ENCODE measurements at regions not wholly inside any gene's neighbourhood (a gene's known extent, or its start where the extent isn't known, plus 50 kb on each side); places are given as distances from the start of the nearest gene placed in this dataset.

GRCh38 chrX:38870361-38870895 is 69.2 kb downstream of the MID1IP1 start:
- DNase-seq (no peak), ATAC-seq (no peak)
- ChIA-PET POLR2A (no interaction called here), CTCF (no interaction called here)
- Mint-ChIP-seq H3K4me3 (no peak overlapping the region), H3K27ac (no peak overlapping the region), H3K36me3 (ENCODE audit: low read depth) (no peaks in the 10 kb centered on the region), H3K27me3 (no peaks in the 10 kb centered on the region), H3K4me1 (ENCODE audit: low read depth) (no peaks in the 10 kb centered on the region), H3K9me3 (no peaks in the 10 kb centered on the region)
- intact Hi-C loops (cut with micrococcal nuclease) = no loop called here
- no peak for TF ChIP-seq CTCF (IDR thresholded peaks at IDR 0.05)

- H3K4me3 Mint-ChIP-seq = no peak overlapping the region
- ATAC-seq = no peak
- ChIA-PET POLR2A (no interaction called here), CTCF (no interaction called here)
- TF ChIP-seq CTCF (IDR thresholded peaks at IDR 0.05) = no peak
- H3K36me3 Mint-ChIP-seq (ENCODE audit: low read depth) = no peaks in the 10 kb centered on the region
- H3K27me3 Mint-ChIP-seq = no peaks in the 10 kb centered on the region
- intact Hi-C loops (cut with micrococcal nuclease) = no loop called here
- no peak overlapping the region for H3K27ac Mint-ChIP-seq
- no peaks in the 10 kb centered on the region for H3K4me1 Mint-ChIP-seq (ENCODE audit: low read depth)
- no peak for DNase-seq
- no peaks in the 10 kb centered on the region for H3K9me3 Mint-ChIP-seq
Observed at GRCh38 chrX:38871129-38872029, 70.1 kb downstream of the MID1IP1 start.

- ChIA-PET CTCF (no interaction called here), POLR2A (no interaction called here)
- H3K27ac Mint-ChIP-seq = no peak overlapping the region
Observed at GRCh38 chrX:38877366-38877765, 76.1 kb downstream of the MID1IP1 start.

DNA sequence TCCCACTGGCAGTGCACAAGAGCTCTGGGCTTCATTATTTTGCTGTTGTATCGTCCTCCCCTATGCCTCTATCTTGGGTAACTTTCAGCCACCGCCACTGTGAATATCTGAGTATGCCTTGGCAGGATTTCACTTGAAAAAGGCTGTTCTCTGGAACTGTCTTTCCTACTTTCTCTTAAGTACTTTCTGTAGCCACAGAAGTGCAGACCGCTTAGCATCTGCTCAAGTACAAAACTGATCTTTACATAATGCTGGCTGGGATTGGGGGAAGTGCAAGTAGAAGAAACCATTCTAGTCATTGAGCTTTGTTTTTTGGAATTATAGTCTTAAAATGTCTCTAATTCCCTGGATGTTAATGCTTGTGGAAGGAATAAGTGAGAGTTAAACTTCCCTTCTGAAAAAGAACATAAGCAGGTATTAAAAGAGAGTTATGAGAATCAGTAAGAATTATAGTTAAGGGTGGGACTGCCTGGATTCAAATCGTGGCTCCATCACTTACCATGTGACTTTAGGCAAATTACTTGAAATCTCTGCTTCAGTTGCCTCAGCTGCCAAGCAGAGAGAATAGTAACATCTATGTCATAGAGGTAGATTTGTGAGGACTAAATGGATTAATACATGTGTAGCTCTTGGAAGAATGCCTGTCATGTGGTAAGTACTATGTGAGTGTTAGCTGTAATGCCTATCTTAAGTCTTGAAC is 77.5 kb downstream of the MID1IP1 start:
- TF ChIP-seq CTCF (IDR thresholded peaks at IDR 0.05) = no peak
- no peak for ATAC-seq
- no peaks in the 10 kb centered on the region for H3K36me3 Mint-ChIP-seq (ENCODE audit: low read depth)
- no peak overlapping the region for H3K27ac Mint-ChIP-seq
- no peak overlapping the region for H3K4me3 Mint-ChIP-seq
- H3K4me1 Mint-ChIP-seq (ENCODE audit: low read depth) = peaks cover 15% of the 10 kb centered on the region
- H3K9me3 Mint-ChIP-seq = no peaks in the 10 kb centered on the region
- ChIA-PET POLR2A (interaction anchor here (1.9 kb wide), 1 partner anchor 13 kb away, joined by 4 read pairs; no protein-coding TSS in a partner anchor), CTCF (no interaction called here)
- H3K27me3 Mint-ChIP-seq = no peaks in the 10 kb centered on the region
- DNase-seq = no peak
- intact Hi-C loops (cut with micrococcal nuclease) = no loop called here

More at GRCh38 chrX:38877366-38877765, 76.1 kb downstream of the MID1IP1 start:
- Mint-ChIP-seq H3K27me3 (no peaks in the 10 kb centered on the region), H3K4me1 (ENCODE audit: low read depth) (peaks cover 15% of the 10 kb centered on the region), H3K9me3 (no peaks in the 10 kb centered on the region), H3K36me3 (ENCODE audit: low read depth) (no peaks in the 10 kb centered on the region), H3K4me3 (no peak overlapping the region)
- intact Hi-C loops (cut with micrococcal nuclease) = no loop called here
- no peak for TF ChIP-seq CTCF (IDR thresholded peaks at IDR 0.05)
- ATAC-seq (no peak), DNase-seq (no peak)
